Endothelial cell of umbilical vein (primary cell): ENCODE measurements at regions not wholly inside any gene's neighbourhood (a gene's known extent, or its start where the extent isn't known, plus 50 kb on each side); places are given as distances from the start of the nearest gene placed in this dataset.

Experiments
- BruUV-seq: library from RNA; stranded (reverse); fragments of 400-500 nt; replicated peaks from 2 replicates; lab custom pipeline; 2021; lab: Mats Ljungman, UMichigan
- CTCF ChIA-PET: fragments of 300-600, 350-600 bp; sonication (Branson Sonifier 250); formaldehyde crosslinking; loops from one replicate; lab custom pipeline; 2021; ENCODE audit warnings: antibody characterized with exemption, inconsistent platforms; lab: Charles Lee
- POLR2A ChIA-PET: fragments of 300-600, 350-600 bp; sonication (Branson Sonifier 250); formaldehyde crosslinking; loops from one replicate; lab custom pipeline; 2021; ENCODE audit warnings: antibody characterized with exemption, inconsistent platforms; lab: Charles Lee
- DNase-seq: peaks from one replicate; pipeline ENCODE4 v3.0.0-alpha.2; 2011; ENCODE audit warnings: low read depth, low spot score
- FAIRE-seq: peaks from 2 replicates; lab custom pipeline; 2011; peaks lifted over from hg19 to GRCh38; lab: Jason Lieb, UNC
- H2AFZ ChIP-seq: 2 replicates; pipeline ENCODE4 v1.6.0; 2012; ENCODE audit warnings: low read depth, low read length, control low read depth, inconsistent platforms
- H3K27ac ChIP-seq: 2 replicates; pipeline ENCODE4 v1.5.1; 2011; ENCODE audit warnings: low read depth, mild to moderate bottlenecking, control low read depth, low read length, moderate library complexity; ENCODE audit not compliant: insufficient read depth
- H3K27me3 ChIP-seq, 2 experiments: 2 replicates each; pipeline versions ENCODE4 v1.6.0 to v1.6.1; 2011; ENCODE audit warnings: low read length in 2 of 2, mixed read lengths in 1 of 2; ENCODE audit not compliant: control insufficient read depth in 2 of 2, insufficient read depth in 2 of 2
- H3K36me3 ChIP-seq, 2 experiments: 2 replicates in 1 of 2; 3 replicates in 1 of 2; pipeline ENCODE4 v1.5.1; 2011; ENCODE audit warnings: low read length in 2 of 2, mild to moderate bottlenecking in 1 of 2, moderate library complexity in 1 of 2; ENCODE audit not compliant: control insufficient read depth in 2 of 2, insufficient read depth in 2 of 2; ENCODE audit errors: extremely low read depth in 1 of 2
- H3K4me1 ChIP-seq: 3 replicates; pipeline ENCODE4 v1.5.1; 2011; ENCODE audit warnings: mild to moderate bottlenecking, low read length; ENCODE audit not compliant: control insufficient read depth, insufficient read depth; ENCODE audit errors: extremely low read depth
- H3K4me2 ChIP-seq: 2 replicates; pipeline ENCODE4 v1.6.1; 2011; ENCODE audit warnings: low read length, control low read depth, mixed read lengths; ENCODE audit not compliant: insufficient read depth
- H3K4me3 ChIP-seq, 3 experiments: fragments of 200-600 bp in 1 of 3; sonication (generic), shearing (Covaris generic) in 1 of 3; replicated peaks in 1 of 3; 2 replicates each; pipeline ENCODE4 v1.5.1; 2011 to 2016; ENCODE audit warnings: control low read depth in 3 of 3, low read length in 3 of 3, mild to moderate bottlenecking in 2 of 3, inconsistent platforms in 1 of 3, low read depth in 1 of 3, moderate library complexity in 1 of 3; ENCODE audit not compliant: insufficient read depth in 1 of 3
- H3K79me2 ChIP-seq: 2 replicates; pipeline ENCODE4 v1.6.0; 2012; ENCODE audit warnings: low read length, inconsistent platforms; ENCODE audit not compliant: control insufficient read depth, insufficient read depth
- H3K9ac ChIP-seq: replicated peaks from 2 replicates; pipeline ENCODE3; 2011; ENCODE audit warnings: low read length, control low read depth; ENCODE audit not compliant: insufficient read depth; ENCODE audit errors: extremely low read depth
- H3K9me1 ChIP-seq: replicated peaks from 3 replicates; pipeline ENCODE4 v1.6.0; 2011; ENCODE audit warnings: mild to moderate bottlenecking, low read length; ENCODE audit not compliant: control insufficient read depth, insufficient read depth; ENCODE audit errors: extremely low read depth
- H3K9me3 ChIP-seq: replicated peaks from 2 replicates; pipeline ENCODE4 v1.5.1; 2012; ENCODE audit warnings: low read length, inconsistent platforms; ENCODE audit not compliant: control insufficient read depth, insufficient read depth
- H4K20me1 ChIP-seq: replicated peaks from 2 replicates; pipeline ENCODE3; 2011; ENCODE audit warnings: mild to moderate bottlenecking, low read length; ENCODE audit not compliant: control insufficient read depth, insufficient read depth; ENCODE audit errors: extremely low read depth
- CTCF ChIP-seq, 2 donors: IDR thresholded peaks; 1 replicate in 1 of 2; 2 replicates in 1 of 2; pipeline ENCODE4 v1.5.1; 2011; ENCODE audit warnings: low read length in 2 of 2, mild to moderate bottlenecking in 2 of 2, moderate library complexity in 2 of 2, control low read depth in 1 of 2, inconsistent platforms in 1 of 2, low read depth in 1 of 2; ENCODE audit not compliant: insufficient read depth in 1 of 2; ENCODE audit errors: extremely low read depth in 1 of 2
- EZH2 ChIP-seq: IDR thresholded peaks from 2 replicates; pipeline ENCODE4 v1.6.1; 2012; ENCODE audit warnings: borderline replicate concordance, low read depth, mild to moderate bottlenecking, moderate library complexity, low read length, inconsistent platforms; ENCODE audit not compliant: severe bottlenecking
- FOS ChIP-seq: IDR thresholded peaks from 2 replicates; pipeline ENCODE4 v1.6.1; 2011; ENCODE audit warnings: mild to moderate bottlenecking, low read length, moderate library complexity, borderline replicate concordance; ENCODE audit not compliant: insufficient read depth
- GATA2 ChIP-seq: IDR thresholded peaks from 2 replicates; pipeline ENCODE4 v1.7.0; 2011; ENCODE audit warnings: low read depth, mild to moderate bottlenecking, moderate library complexity, mixed read lengths, low read length; ENCODE audit not compliant: insufficient read length, insufficient read depth
- JUN ChIP-seq: IDR thresholded peaks from 2 replicates; pipeline ENCODE4 v1.6.1; 2011; ENCODE audit warnings: borderline replicate concordance, low read depth; ENCODE audit not compliant: insufficient read length, insufficient read depth
- MAX ChIP-seq: IDR thresholded peaks from 2 replicates; pipeline ENCODE4 v1.6.1; 2011; ENCODE audit not compliant: insufficient read depth, insufficient read length
- MYC ChIP-seq: IDR thresholded peaks from one replicate; pipeline ENCODE4 v1.6.1; 2011; ENCODE audit warnings: mild to moderate bottlenecking, low read depth, low read length
- POLR2A ChIP-seq: IDR thresholded peaks from 2 replicates; pipeline ENCODE4 v1.6.1; 2012; ENCODE audit warnings: low read depth, mild to moderate bottlenecking, control low read depth, low read length
- POLR2AphosphoS5 ChIP-seq: IDR thresholded peaks from 2 replicates; pipeline ENCODE4 v1.6.1; 2012; ENCODE audit warnings: low read depth, mild to moderate bottlenecking, control low read depth, low read length, moderate library complexity; ENCODE audit not compliant: insufficient read depth
- dilution Hi-C: fragments of 300-500 bp; cut with MboI; formaldehyde crosslinking; loops from one replicate; pipeline ENCODE4 v1.15.0; 2019; ENCODE audit warnings: low sequenced_read_pairs; ENCODE audit not compliant: extremely low pct_ligation_motif_present
- intact Hi-C: fragments of 100-400 bp; cut with micrococcal nuclease; formaldehyde crosslinking; loops from one replicate; pipeline ENCODE4 v1.10.0; 2022

- H3K4me2 ChIP-seq: no peak overlapping the region
- H3K9ac ChIP-seq: no peak overlapping the region
- BruUV-seq: no TSS peak
- no peak for DNase-seq
- no peaks in the 10 kb centered on the region for H3K4me1 ChIP-seq
- POLR2A ChIA-PET: no interaction called here
- H4K20me1 ChIP-seq: no peaks in the 10 kb centered on the region
- no peaks in the 10 kb centered on the region for H3K36me3 ChIP-seq
- no peak overlapping the region for H3K4me3 ChIP-seq
- H3K27ac ChIP-seq: no peak overlapping the region
- intact Hi-C loops: no loop called here
- CTCF ChIA-PET: interaction anchor here (1.1 kb wide), 1 partner anchor 697 kb away, joined by 4 read pairs; no protein-coding TSS in a partner anchor
- dilution Hi-C loops: no loop called here
- peaks cover 2% of the 10 kb centered on the region in 2 experiments for H3K27me3 ChIP-seq
- no peaks in the 10 kb centered on the region for H3K9me1 ChIP-seq
- no peak overlapping the region for H2AFZ ChIP-seq
- H3K79me2 ChIP-seq: no peaks in the 10 kb centered on the region
- H3K9me3 ChIP-seq: no peaks in the 10 kb centered on the region
- TF ChIP-seq EZH2: no peak
- TF ChIP-seq FOS: no peak
- FAIRE-seq: no peak
Measured at GRCh38 chr18:55878224-55878623, 290.2 kb upstream of the TCF4 start.

- H3K27ac ChIP-seq: no peak overlapping the region
- no peak overlapping the region for H2AFZ ChIP-seq
- BruUV-seq: no TSS peak
- no peaks in the 10 kb centered on the region for H3K36me3 ChIP-seq
- H3K9me1 ChIP-seq: no peaks in the 10 kb centered on the region
- intact Hi-C loops (no loop called here), dilution Hi-C loops (no loop called here)
- peaks cover 2% of the 10 kb centered on the region in 2 experiments for H3K27me3 ChIP-seq
- ChIA-PET CTCF (interaction anchor here (0.7 kb wide), 1 partner anchor 23 kb away, joined by 3 read pairs; no protein-coding TSS in a partner anchor), POLR2A (no interaction called here)
- no peaks in the 10 kb centered on the region for H3K79me2 ChIP-seq
- no peaks in the 10 kb centered on the region for H3K4me1 ChIP-seq
- TF ChIP-seq POLR2A (no peak), FOS (no peak), MAX (no peak), MYC (no peak), GATA2 (no peak), EZH2 (no peak), JUN (no peak), CTCF (IDR thresholded peaks at IDR 0.05; ENCODE audit: extremely low read depth in 1 of 2, insufficient read depth in 1 of 2, low read depth in 1 of 2, low read length in 2 of 2) (no peak), POLR2AphosphoS5 (no peak)
- no peak overlapping the region for H3K4me3 ChIP-seq
- H3K9me3 ChIP-seq: no peaks in the 10 kb centered on the region
- no peak overlapping the region for H3K4me2 ChIP-seq
- H4K20me1 ChIP-seq: no peaks in the 10 kb centered on the region
- no peak overlapping the region for H3K9ac ChIP-seq
- DNase-seq (no peak), FAIRE-seq (no peak)
Measured at GRCh38 chr18:55877321-55877720, 289.3 kb upstream of the TCF4 start.
